ENCODE measurements at regions not wholly inside any gene's neighbourhood (a gene's known extent, or its start where the extent isn't known, plus 50 kb on each side); places are given as distances from the start of the nearest gene placed in this dataset.

- H3K4me2 ChIP-seq (ENCODE audit: extremely low read depth, insufficient read depth, low read length), result no peak overlapping the region
- no peak overlapping the region for H3K9ac ChIP-seq (ENCODE audit: insufficient read depth, low read length)
- TF ChIP-seq CTCF (conservative IDR thresholded peaks at IDR 0.05 in 1 of 2, IDR thresholded peaks at IDR 0.05 in 1 of 2; ENCODE audit: low read depth in 1 of 2, low read length in 2 of 2) (no peak), EZH2 (IDR thresholded peaks at IDR 0.05; ENCODE audit: low read length, missing control alignments) (no peak)
- no peaks in the 10 kb centered on the region for H3K79me2 ChIP-seq (ENCODE audit: control insufficient read depth, insufficient read depth, low read length)
- DNase-seq (ENCODE audit: low read depth in 2 of 2), result no peak
- no peak overlapping the region for H2AFZ ChIP-seq (ENCODE audit: low read length)
- no peaks in the 10 kb centered on the region for H4K20me1 ChIP-seq (ENCODE audit: control insufficient read depth, extremely low read depth, insufficient read depth, low read length)
- H3K27me3 ChIP-seq (ENCODE audit: control insufficient read depth, insufficient read depth, low read length), result no peaks in the 10 kb centered on the region
- no peaks in the 10 kb centered on the region for H3K9me3 ChIP-seq (ENCODE audit: control insufficient read depth, insufficient read depth, low read depth, low read length)
- H3K36me3 ChIP-seq (ENCODE audit: control insufficient read depth, insufficient read depth, low read length), result no peaks in the 10 kb centered on the region
- H3K4me1 ChIP-seq (ENCODE audit: control insufficient read depth, extremely low read depth, insufficient read depth, low read length), result no peaks in the 10 kb centered on the region
- H3K4me3 ChIP-seq (replicated peaks in 1 of 4; ENCODE audit: control extremely low read depth in 1 of 4, insufficient read depth in 1 of 4, low read depth in 3 of 4, low read length in 4 of 4), result no peak overlapping the region
- no peak overlapping the region for H3K27ac ChIP-seq (ENCODE audit: insufficient read depth, low read length)
Measured at GRCh38 chr16:55204923-55205322, 119.1 kb upstream of the IRX6 start.

GRCh38 chr16:55207693-55208428 lies 116.1 kb upstream of the IRX6 start:
- H3K27ac ChIP-seq (ENCODE audit: insufficient read depth, low read length), result no peak overlapping the region
- no peak for DNase-seq (ENCODE audit: low read depth in 2 of 2)
- no peaks in the 10 kb centered on the region for H3K9me3 ChIP-seq (ENCODE audit: control insufficient read depth, insufficient read depth, low read depth, low read length)
- H3K4me2 ChIP-seq (ENCODE audit: extremely low read depth, insufficient read depth, low read length), result no peak overlapping the region
- no peak overlapping the region for H3K4me3 ChIP-seq (replicated peaks in 1 of 4; ENCODE audit: control extremely low read depth in 1 of 4, insufficient read depth in 1 of 4, low read depth in 3 of 4, low read length in 4 of 4)
- no peaks in the 10 kb centered on the region for H3K36me3 ChIP-seq (ENCODE audit: control insufficient read depth, insufficient read depth, low read length)
- no peaks in the 10 kb centered on the region for H3K4me1 ChIP-seq (ENCODE audit: control insufficient read depth, extremely low read depth, insufficient read depth, low read length)
- H3K27me3 ChIP-seq (ENCODE audit: control insufficient read depth, insufficient read depth, low read length), result no peaks in the 10 kb centered on the region
- H2AFZ ChIP-seq (ENCODE audit: low read length), result no peak overlapping the region
- TF ChIP-seq EZH2 (IDR thresholded peaks at IDR 0.05; ENCODE audit: low read length, missing control alignments), result no peak
- TF ChIP-seq CTCF (conservative IDR thresholded peaks at IDR 0.05 in 1 of 2, IDR thresholded peaks at IDR 0.05 in 1 of 2; ENCODE audit: low read depth in 1 of 2, low read length in 2 of 2), result no peak
- H3K9ac ChIP-seq (ENCODE audit: insufficient read depth, low read length), result no peak overlapping the region
- H3K79me2 ChIP-seq (ENCODE audit: control insufficient read depth, insufficient read depth, low read length), result no peaks in the 10 kb centered on the region
- no peaks in the 10 kb centered on the region for H4K20me1 ChIP-seq (ENCODE audit: control insufficient read depth, extremely low read depth, insufficient read depth, low read length)

GRCh38 chr16:55209626-55210025 lies 114.4 kb upstream of the IRX6 start:
- Histone ChIP-seq H2AFZ (ENCODE audit: low read length) (no peak overlapping the region), H3K27me3 (ENCODE audit: control insufficient read depth, insufficient read depth, low read length) (no peaks in the 10 kb centered on the region), H3K4me2 (ENCODE audit: extremely low read depth, insufficient read depth, low read length) (no peak overlapping the region), H3K36me3 (ENCODE audit: control insufficient read depth, insufficient read depth, low read length) (no peaks in the 10 kb centered on the region), H3K4me3 (replicated peaks in 1 of 4; ENCODE audit: control extremely low read depth in 1 of 4, insufficient read depth in 1 of 4, low read depth in 3 of 4, low read length in 4 of 4) (no peak overlapping the region), H3K9ac (ENCODE audit: insufficient read depth, low read length) (no peak overlapping the region), H3K79me2 (ENCODE audit: control insufficient read depth, insufficient read depth, low read length) (no peaks in the 10 kb centered on the region), H4K20me1 (ENCODE audit: control insufficient read depth, extremely low read depth, insufficient read depth, low read length) (no peaks in the 10 kb centered on the region), H3K4me1 (ENCODE audit: control insufficient read depth, extremely low read depth, insufficient read depth, low read length) (no peaks in the 10 kb centered on the region), H3K9me3 (ENCODE audit: control insufficient read depth, insufficient read depth, low read depth, low read length) (no peaks in the 10 kb centered on the region), H3K27ac (ENCODE audit: insufficient read depth, low read length) (no peak overlapping the region)
- no peak for DNase-seq (ENCODE audit: low read depth in 2 of 2)
- TF ChIP-seq CTCF (conservative IDR thresholded peaks at IDR 0.05 in 1 of 2, IDR thresholded peaks at IDR 0.05 in 1 of 2; ENCODE audit: low read depth in 1 of 2, low read length in 2 of 2) (no peak), EZH2 (IDR thresholded peaks at IDR 0.05; ENCODE audit: low read length, missing control alignments) (no peak)

Measured in fibroblast of lung (primary cell).